Immature natural killer cell (primary cell): ENCODE measurements at regions not wholly inside any gene's neighbourhood (a gene's known extent, or its start where the extent isn't known, plus 50 kb on each side); places are given as distances from the start of the nearest gene placed in this dataset.
"Not testable (repeated sequence)": the region's sequence is repeated elsewhere in the genome, so short reads cannot be mapped to it uniquely, and the experiment has no call there.

ENCODE experiments used
- DNase-seq, 3 donors: peaks; one replicate each; pipeline ENCODE4 v3.0.0; 2022; ENCODE audit warnings: mixed read lengths in 1 of 3
- H3K27ac Mint-ChIP-seq, 6 donors: one replicate each; pipeline ENCODE4 v1.8.0; 2020; ENCODE audit warnings: mixed read lengths in 6 of 6, mild to moderate bottlenecking in 5 of 6, inconsistent platforms in 4 of 6, moderate library complexity in 3 of 6
- H3K27me3 Mint-ChIP-seq, 3 donors: one replicate each; pipeline ENCODE4 v1.8.0; 2020 to 2021; ENCODE audit warnings: low read depth in 3 of 3, mild to moderate bottlenecking in 3 of 3, mixed read lengths in 3 of 3, moderate library complexity in 3 of 3, inconsistent platforms in 1 of 3
- H3K36me3 Mint-ChIP-seq, 3 donors: one replicate each; pipeline ENCODE4 v1.8.0; 2020; ENCODE audit warnings: mixed read lengths in 3 of 3, inconsistent platforms in 2 of 3, mild to moderate bottlenecking in 2 of 3
- H3K4me1 Mint-ChIP-seq, 2 donors: one replicate each; pipeline ENCODE4 v1.8.0; 2020; ENCODE audit warnings: inconsistent platforms in 2 of 2, mild to moderate bottlenecking in 2 of 2, mixed read lengths in 2 of 2, moderate library complexity in 1 of 2
- H3K4me3 Mint-ChIP-seq, 5 donors: one replicate each; pipeline ENCODE4 v1.8.0; 2020; ENCODE audit warnings: mild to moderate bottlenecking in 5 of 5, mixed read lengths in 5 of 5, inconsistent platforms in 3 of 5, moderate library complexity in 3 of 5
- H3K9me3 Mint-ChIP-seq, 6 donors: one replicate each; pipeline ENCODE4 v1.8.0; 2020; ENCODE audit warnings: mild to moderate bottlenecking in 6 of 6, mixed read lengths in 6 of 6, inconsistent platforms in 4 of 6, moderate library complexity in 3 of 6

DNA sequence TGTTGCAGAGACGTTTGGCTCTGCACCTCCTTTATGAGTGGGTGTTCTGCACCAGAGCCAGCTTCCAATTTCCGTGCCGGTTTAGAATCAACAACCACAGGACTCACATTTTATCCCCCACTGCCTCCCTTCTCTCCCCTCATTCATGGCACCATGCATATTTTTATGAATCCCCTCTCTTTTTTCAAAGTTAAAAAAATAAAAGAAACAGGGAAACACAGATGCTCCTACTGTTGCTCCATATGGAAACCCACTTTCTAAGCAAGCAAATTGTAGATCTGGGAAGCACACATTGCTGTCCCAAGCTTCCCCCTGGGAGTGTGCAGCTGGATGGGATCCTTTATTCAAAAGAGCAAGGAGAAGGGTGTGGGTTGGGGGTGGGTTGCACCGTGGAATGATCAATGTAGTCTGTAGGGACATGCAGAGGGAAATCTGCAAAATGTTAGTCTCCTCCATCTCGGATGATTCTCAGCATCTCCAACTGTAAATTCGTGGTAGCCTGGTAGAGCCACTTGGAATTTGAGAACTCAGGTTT lies 410.0 kb upstream of the ADAMTSL1 start:
- Mint-ChIP-seq H3K27ac (no peak overlapping the region), H3K27me3 (no peaks in the 10 kb centered on the region), H3K36me3 (no peaks in the 10 kb centered on the region), H3K4me3 (no peak overlapping the region), H3K9me3 (peaks cover 2 to 23% (median 7%) of the 10 kb centered on the region in 6 donors), H3K4me1 (no peaks in the 10 kb centered on the region)
- DNase-seq, result no peak

GRCh38 chr9:18066608-18067007 lies 407.3 kb upstream of the ADAMTSL1 start:
- H3K4me3 Mint-ChIP-seq, H3K4me1 Mint-ChIP-seq, H3K36me3 Mint-ChIP-seq, DNase-seq, H3K27ac Mint-ChIP-seq, H3K27me3 Mint-ChIP-seq: not testable (repeated sequence)
- H3K9me3 Mint-ChIP-seq, result peaks cover 2 to 19% (median 4%) of the 10 kb centered on the region in 6 donors

DNA sequence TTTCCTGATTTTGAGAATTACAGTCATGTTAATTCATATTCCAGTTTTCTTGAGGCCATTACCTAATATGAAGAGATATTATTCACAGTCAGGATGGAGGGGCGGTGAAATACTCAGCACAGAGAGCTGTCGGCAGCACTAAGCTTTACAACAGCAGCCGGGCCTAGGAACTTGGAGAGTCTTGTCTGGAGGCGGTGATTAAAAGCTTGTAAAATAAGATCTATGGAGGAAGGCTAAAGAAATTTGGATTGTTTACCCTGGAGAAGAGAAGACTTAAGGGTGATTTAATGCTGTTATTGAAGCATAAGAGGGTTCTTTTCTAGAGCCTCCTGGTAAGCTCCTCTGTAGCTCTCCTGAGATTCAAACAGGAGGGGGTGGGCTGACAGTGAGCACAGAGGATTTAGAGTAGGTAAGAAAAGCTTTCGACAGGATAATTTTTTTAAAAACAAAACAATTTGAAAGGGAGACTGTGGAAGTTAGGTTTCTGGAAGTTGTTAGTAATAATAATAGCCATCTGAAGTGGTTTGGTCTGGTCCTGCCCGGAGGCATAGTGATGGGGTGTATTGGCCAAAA lies 406.3 kb upstream of the ADAMTSL1 start:
- DNase-seq, result no peak
- H3K27ac Mint-ChIP-seq, result no peak overlapping the region
- no peak overlapping the region for H3K4me3 Mint-ChIP-seq
- no peaks in the 10 kb centered on the region for H3K36me3 Mint-ChIP-seq
- H3K27me3 Mint-ChIP-seq, result no peaks in the 10 kb centered on the region
- H3K4me1 Mint-ChIP-seq, result no peaks in the 10 kb centered on the region
- peaks cover 2 to 19% (median 5%) of the 10 kb centered on the region in 6 donors for H3K9me3 Mint-ChIP-seq

- Mint-ChIP-seq H3K4me3 (no peak overlapping the region), H3K4me1 (no peaks in the 10 kb centered on the region), H3K27me3 (no peaks in the 10 kb centered on the region), H3K9me3 (peaks cover 2 to 14% (median 6%) of the 10 kb centered on the region in 6 donors), H3K27ac (no peak overlapping the region), H3K36me3 (no peaks in the 10 kb centered on the region)
- no peak for DNase-seq
Observed at GRCh38 chr9:18068900-18069299, 405.1 kb upstream of the ADAMTSL1 start.

GRCh38 chr9:18071651-18072060 lies 402.3 kb upstream of the ADAMTSL1 start:
- H3K27me3 Mint-ChIP-seq, result peaks cover 0 to 1% (median 0%) of the 10 kb centered on the region in 3 donors
- no peak for DNase-seq

DNA sequence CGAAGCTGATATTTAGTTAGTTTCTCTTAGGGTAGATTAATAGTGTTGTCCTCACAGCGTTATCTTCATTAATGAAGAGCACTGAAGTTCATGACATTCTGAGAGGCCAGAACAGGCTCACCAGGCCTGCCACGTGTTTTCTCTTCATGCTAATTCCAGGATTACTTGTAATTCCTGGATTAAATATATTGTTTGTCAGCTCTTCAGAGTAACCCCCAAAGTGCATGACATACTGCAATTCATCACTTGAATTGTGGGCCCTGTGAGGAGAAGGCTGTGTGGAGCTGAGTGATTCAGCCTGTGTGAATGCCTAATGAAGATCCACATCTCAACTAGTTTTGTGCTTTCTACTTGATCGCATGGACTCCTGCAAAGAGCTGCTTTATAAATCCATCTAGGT lies 401.0 kb upstream of the ADAMTSL1 start:
- no peak for DNase-seq
- no peaks in the 10 kb centered on the region for H3K4me1 Mint-ChIP-seq
- H3K36me3 Mint-ChIP-seq, result no peaks in the 10 kb centered on the region
- H3K9me3 Mint-ChIP-seq, result peaks cover 1 to 18% (median 7%) of the 10 kb centered on the region in 6 donors
- peaks cover 0 to 1% (median 0%) of the 10 kb centered on the region in 3 donors for H3K27me3 Mint-ChIP-seq
- H3K27ac Mint-ChIP-seq, result no peak overlapping the region
- no peak overlapping the region for H3K4me3 Mint-ChIP-seq

More at GRCh38 chr9:18071651-18072060, 402.3 kb upstream of the ADAMTSL1 start:
- Mint-ChIP-seq H3K9me3 (peaks cover 1 to 7% (median 4%) of the 10 kb centered on the region in 6 donors), H3K4me1 (no peaks in the 10 kb centered on the region), H3K36me3 (no peaks in the 10 kb centered on the region), H3K27ac (no peak overlapping the region), H3K4me3 (no peak overlapping the region)

- Mint-ChIP-seq H3K4me3 (no peak overlapping the region), H3K27me3 (peaks cover 0 to 1% (median 0%) of the 10 kb centered on the region in 3 donors), H3K27ac (no peak overlapping the region), H3K36me3 (no peaks in the 10 kb centered on the region), H3K9me3 (peaks cover 1 to 22% (median 9%) of the 10 kb centered on the region in 6 donors), H3K4me1 (no peaks in the 10 kb centered on the region)
- DNase-seq, result no peak
Observed at GRCh38 chr9:18074041-18074440, 399.9 kb upstream of the ADAMTSL1 start.

DNA sequence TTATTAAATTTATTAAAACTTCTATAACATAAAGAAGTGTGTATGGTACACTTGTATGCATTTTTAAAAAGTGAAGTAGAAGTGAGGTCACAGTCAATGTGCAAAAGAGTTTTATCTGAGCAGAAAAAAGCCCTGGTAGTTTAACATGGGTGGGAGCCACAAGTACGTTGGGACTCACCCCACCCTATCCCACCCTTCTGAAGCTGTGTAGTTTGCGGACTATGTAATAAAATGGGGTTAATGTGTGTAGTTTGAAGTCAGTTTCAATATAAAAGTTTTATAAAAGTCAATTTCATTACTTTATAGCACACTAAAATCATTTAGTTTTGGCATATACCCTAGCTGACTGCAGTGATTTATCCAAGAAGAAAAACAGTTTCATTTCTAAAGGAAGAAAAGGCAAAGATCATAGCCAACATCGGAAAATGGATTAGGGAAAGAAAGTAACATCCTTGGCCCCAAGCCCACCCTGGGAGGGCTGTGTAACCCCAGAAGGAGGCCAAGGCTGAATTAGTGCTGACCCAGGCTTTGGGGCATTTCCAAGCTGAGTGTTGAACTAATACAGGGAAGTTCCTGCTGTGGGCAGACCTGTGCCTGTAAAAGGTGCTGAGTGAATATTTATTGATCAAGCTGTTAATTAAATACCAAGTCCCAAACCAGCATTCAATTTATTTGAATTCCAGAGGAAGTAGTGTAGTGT lies 398.6 kb upstream of the ADAMTSL1 start:
- no peaks in the 10 kb centered on the region for H3K36me3 Mint-ChIP-seq
- H3K4me1 Mint-ChIP-seq, result no peaks in the 10 kb centered on the region
- DNase-seq, result no peak
- H3K4me3 Mint-ChIP-seq, result no peak overlapping the region
- H3K27ac Mint-ChIP-seq, result no peak overlapping the region
- peaks cover 1 to 22% (median 11%) of the 10 kb centered on the region in 6 donors for H3K9me3 Mint-ChIP-seq
- peaks cover 0 to 1% (median 0%) of the 10 kb centered on the region in 3 donors for H3K27me3 Mint-ChIP-seq

DNA sequence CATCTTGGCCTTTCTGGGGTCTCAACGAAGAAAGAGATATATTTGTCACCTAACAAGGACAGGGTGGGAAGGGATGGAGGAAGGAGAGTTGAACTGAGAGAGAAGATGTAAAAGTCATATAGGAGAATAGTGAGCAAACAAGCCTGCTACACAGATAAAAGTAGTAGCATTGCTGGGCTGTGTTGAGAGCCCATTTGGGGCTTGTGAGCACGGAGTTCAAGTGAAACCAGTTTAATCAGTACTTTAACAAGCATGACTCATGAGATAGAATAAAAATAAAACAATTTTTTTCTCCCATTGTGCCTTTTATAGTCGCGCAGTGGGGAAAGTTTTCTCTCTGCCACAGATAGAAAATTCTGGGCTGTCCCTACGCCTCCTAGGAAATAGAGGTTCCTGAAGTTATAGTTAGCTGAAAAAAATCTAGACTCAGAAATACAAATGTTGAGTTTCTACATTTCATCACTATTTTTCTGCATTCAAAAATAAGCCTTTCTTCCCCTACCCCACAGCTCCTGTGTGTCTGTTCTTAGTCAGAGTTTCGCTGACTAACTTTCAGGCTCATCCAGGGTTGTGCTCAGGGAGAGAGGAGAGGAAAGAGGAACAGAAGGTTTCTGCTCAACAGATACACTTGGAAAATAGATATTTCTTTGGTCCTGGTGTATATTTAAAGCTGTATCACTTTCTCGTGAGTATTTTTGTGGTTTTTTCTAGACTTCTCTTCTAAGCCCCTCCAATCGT lies 395.8 kb upstream of the ADAMTSL1 start:
- no peak overlapping the region for H3K4me3 Mint-ChIP-seq
- no peak for DNase-seq
- no peaks in the 10 kb centered on the region for H3K4me1 Mint-ChIP-seq
- peaks cover 0 to 1% (median 0%) of the 10 kb centered on the region in 3 donors for H3K27me3 Mint-ChIP-seq
- no peak overlapping the region for H3K27ac Mint-ChIP-seq
- H3K36me3 Mint-ChIP-seq, result no peaks in the 10 kb centered on the region
- H3K9me3 Mint-ChIP-seq, result peaks cover 1 to 30% (median 12%) of the 10 kb centered on the region in 6 donors

GRCh38 chr9:18092138-18092537 lies 381.8 kb upstream of the ADAMTSL1 start:
- H3K4me3 Mint-ChIP-seq, result no peak overlapping the region
- DNase-seq, result no peak
- no peaks in the 10 kb centered on the region for H3K36me3 Mint-ChIP-seq
- H3K27me3 Mint-ChIP-seq, result peaks cover 0 to 4% (median 0%) of the 10 kb centered on the region in 3 donors
- no peak overlapping the region for H3K27ac Mint-ChIP-seq
- H3K4me1 Mint-ChIP-seq, result no peaks in the 10 kb centered on the region
- H3K9me3 Mint-ChIP-seq, result peaks cover 0 to 23% (median 3%) of the 10 kb centered on the region in 6 donors

DNA sequence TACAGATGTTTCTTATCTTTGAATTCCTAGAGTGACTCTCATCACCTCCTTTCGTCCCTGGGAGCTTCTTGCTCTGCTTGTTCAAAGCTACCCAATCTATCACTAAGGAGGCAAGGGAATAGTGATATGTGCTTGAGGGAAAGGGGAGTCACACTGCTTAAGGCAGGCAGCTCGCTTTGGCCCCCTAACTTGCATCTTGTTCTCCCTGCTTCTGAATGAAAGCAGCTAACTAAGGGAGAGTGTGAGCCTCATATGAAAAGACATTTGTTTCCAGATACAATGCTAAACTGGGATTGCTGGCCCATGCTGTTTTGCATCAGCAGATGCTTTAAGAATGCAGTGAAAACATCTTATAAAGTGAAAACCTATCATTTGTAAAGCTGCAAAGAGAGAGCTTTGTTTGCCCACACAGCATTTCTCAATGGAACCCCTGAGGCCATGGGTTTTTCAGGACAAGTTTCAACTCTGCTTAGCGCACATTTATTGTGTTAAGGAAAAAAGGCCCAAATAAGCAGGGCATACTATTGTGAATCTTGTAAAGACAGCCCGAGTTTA lies 367.9 kb upstream of the ADAMTSL1 start:
- no peak for DNase-seq
- Mint-ChIP-seq H3K36me3 (no peaks in the 10 kb centered on the region), H3K4me3 (no peak overlapping the region), H3K9me3 (peaks cover 0 to 23% (median 5%) of the 10 kb centered on the region in 6 donors), H3K27ac (no peak overlapping the region), H3K4me1 (no peaks in the 10 kb centered on the region), H3K27me3 (peaks cover 0 to 3% (median 2%) of the 10 kb centered on the region in 3 donors)

DNA sequence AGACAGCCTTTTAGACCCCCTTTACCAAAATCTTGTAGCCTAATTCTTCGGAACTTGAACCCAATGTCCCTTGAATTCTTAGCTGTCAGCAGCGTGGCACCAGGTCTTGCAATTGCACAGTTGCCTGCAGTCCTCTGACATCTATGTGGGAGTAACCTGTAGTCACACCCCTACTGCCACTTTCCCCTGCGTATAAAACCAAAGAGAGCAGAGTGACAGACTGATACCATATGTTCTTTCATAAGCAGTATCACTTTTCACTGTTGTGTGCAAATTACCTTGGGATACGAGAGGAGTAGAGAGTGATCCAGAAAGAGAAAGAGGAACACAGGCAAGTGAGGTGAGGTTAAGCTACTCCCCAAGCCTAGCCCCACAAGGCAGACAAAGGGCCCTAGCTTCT lies 364.3 kb upstream of the ADAMTSL1 start:
- H3K27me3 Mint-ChIP-seq, result peaks cover 0 to 1% (median 0%) of the 10 kb centered on the region in 3 donors
- peaks cover 0 to 18% (median 3%) of the 10 kb centered on the region in 6 donors for H3K9me3 Mint-ChIP-seq
- no peaks in the 10 kb centered on the region for H3K36me3 Mint-ChIP-seq
- DNase-seq, result no peak
- H3K4me3 Mint-ChIP-seq, result no peak overlapping the region
- H3K4me1 Mint-ChIP-seq, result no peaks in the 10 kb centered on the region
- no peak overlapping the region for H3K27ac Mint-ChIP-seq

GRCh38 chr9:18111146-18111545 lies 362.8 kb upstream of the ADAMTSL1 start:
- peaks cover 0 to 18% (median 2%) of the 10 kb centered on the region in 6 donors for H3K9me3 Mint-ChIP-seq
- no peaks in the 10 kb centered on the region for H3K4me1 Mint-ChIP-seq
- no peak overlapping the region for H3K27ac Mint-ChIP-seq
- no peak for DNase-seq
- H3K36me3 Mint-ChIP-seq, result no peaks in the 10 kb centered on the region
- H3K27me3 Mint-ChIP-seq, result peaks cover 0 to 2% (median 0%) of the 10 kb centered on the region in 3 donors
- H3K4me3 Mint-ChIP-seq, result no peak overlapping the region
